ENCODE measurements at regions not wholly inside any gene's neighbourhood (a gene's known extent, or its start where the extent isn't known, plus 50 kb on each side); places are given as distances from the start of the nearest gene placed in this dataset.
"Not testable (repeated sequence)": the region's sequence is repeated elsewhere in the genome, so short reads cannot be mapped to it uniquely, and the experiment has no call there.

GRCh38 chr11:39630365-39630764, 1829.1 kb downstream of the LRRC4C start:
- Histone ChIP-seq H3K36me3 (no peaks in the 10 kb centered on the region), H3K4me3 (no peak overlapping the region), H3K9me3 (no peaks in the 10 kb centered on the region), H3K27me3 (no peaks in the 10 kb centered on the region), H3K4me1 (no peaks in the 10 kb centered on the region), H3K27ac (no peak overlapping the region)
- intact Hi-C loops (cut with DNase I): no loop called here
- WGBS, 2 donors: 31 to 60% methylated on average over 2 of the region's 2 CpGs
- TF ChIP-seq CTCF (IDR thresholded peaks at IDR 0.05) (no peak), POLR2AphosphoS5 (IDR thresholded peaks at IDR 0.05) (no peak), EP300 (IDR thresholded peaks at IDR 0.05) (no peak), POLR2A (IDR thresholded peaks at IDR 0.05) (no peak)
- DNase-seq: no peak

DNA sequence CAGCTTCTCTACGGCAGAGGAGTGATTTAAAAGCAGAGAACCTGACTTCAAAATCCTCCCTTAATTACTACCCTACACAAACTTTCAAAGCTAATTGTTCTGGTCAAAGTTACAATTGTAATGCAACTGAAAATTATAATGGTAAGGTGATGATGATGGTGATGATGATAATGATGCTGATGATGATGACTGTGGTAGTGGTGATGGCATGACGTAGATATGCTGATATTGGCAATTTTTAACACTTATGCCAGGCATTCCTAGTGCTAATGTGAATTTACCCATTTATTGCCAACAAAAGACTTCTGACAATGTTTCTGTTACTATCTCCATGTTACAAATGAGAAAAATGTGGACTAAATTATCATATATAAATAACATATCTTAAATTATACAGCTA, 1831.1 kb downstream of the LRRC4C start:
- WGBS, 2 donors: 81 to 90% methylated on average over 2 of the region's 2 CpGs
- no peaks in the 10 kb centered on the region for H3K9me3 ChIP-seq
- no peaks in the 10 kb centered on the region for H3K27me3 ChIP-seq
- no peak overlapping the region for H3K27ac ChIP-seq
- TF ChIP-seq POLR2AphosphoS5 (IDR thresholded peaks at IDR 0.05) (no peak), EP300 (IDR thresholded peaks at IDR 0.05) (no peak), POLR2A (IDR thresholded peaks at IDR 0.05) (no peak), CTCF (IDR thresholded peaks at IDR 0.05) (no peak)
- intact Hi-C loops (cut with DNase I): no loop called here
- H3K4me3 ChIP-seq: no peak overlapping the region
- H3K4me1 ChIP-seq: no peaks in the 10 kb centered on the region
- H3K36me3 ChIP-seq: no peaks in the 10 kb centered on the region
- DNase-seq: no peak

DNA sequence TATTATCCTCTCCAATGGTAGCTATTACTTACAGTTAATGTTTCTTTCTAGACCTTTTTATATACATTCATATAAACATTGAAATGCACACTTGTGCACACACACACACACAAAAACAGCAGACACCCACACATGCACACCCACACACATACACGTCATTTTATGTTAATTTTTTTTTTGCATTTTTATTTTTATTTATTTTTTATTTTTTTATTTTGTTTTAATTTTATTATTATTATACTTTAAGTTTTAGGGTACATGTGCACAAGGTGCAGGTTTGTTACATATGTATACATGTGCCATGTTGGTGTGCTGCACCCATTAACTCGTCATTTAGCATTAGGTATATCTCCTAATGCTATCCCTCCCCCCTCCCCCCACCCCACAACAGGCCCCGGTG, 1839.1 kb downstream of the LRRC4C start:
- intact Hi-C loops (cut with DNase I); H3K36me3 ChIP-seq; DNase-seq; H3K27me3 ChIP-seq; H3K9me3 ChIP-seq; H3K27ac ChIP-seq; H3K4me1 ChIP-seq; H3K4me3 ChIP-seq: not testable (repeated sequence)
- 79 to 81% methylated on average over 1 of the region's 3 CpGs for WGBS, 2 donors

GRCh38 chr11:39617971-39618370, 1841.5 kb downstream of the LRRC4C start:
- Histone ChIP-seq H3K4me1 (no peaks in the 10 kb centered on the region), H3K36me3 (no peaks in the 10 kb centered on the region), H3K9me3 (no peaks in the 10 kb centered on the region), H3K27ac (no peak overlapping the region), H3K27me3 (no peaks in the 10 kb centered on the region), H3K4me3 (no peak overlapping the region)
- intact Hi-C loops (cut with DNase I): no loop called here
- no peak for DNase-seq
- TF ChIP-seq EP300 (IDR thresholded peaks at IDR 0.05) (no peak), POLR2A (IDR thresholded peaks at IDR 0.05) (no peak), CTCF (IDR thresholded peaks at IDR 0.05) (no peak), POLR2AphosphoS5 (IDR thresholded peaks at IDR 0.05) (no peak)
- 83 to 85% methylated on average over 2 of the region's 2 CpGs for WGBS, 2 donors

DNA sequence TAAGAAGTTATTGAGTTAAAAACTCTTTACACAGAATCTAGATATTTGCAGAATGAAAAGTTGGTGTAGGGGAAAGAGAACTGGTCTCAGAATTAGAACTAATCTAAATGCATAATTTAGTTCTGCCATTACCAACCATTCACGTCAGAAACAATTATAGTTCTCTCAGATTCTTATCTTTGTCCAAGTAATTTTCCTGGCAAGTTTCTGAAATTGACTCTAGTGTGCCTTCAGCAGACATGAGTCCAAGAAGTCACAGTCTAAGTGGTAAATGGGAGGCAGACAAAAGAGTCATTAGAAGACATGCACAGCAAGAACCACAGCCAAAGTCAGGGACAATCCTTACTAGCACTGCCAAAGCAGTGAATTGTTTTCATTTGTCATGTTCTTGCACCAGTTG, 1870.1 kb downstream of the LRRC4C start:
- TF ChIP-seq CTCF (IDR thresholded peaks at IDR 0.05) (no peak), EP300 (IDR thresholded peaks at IDR 0.05) (no peak), POLR2A (IDR thresholded peaks at IDR 0.05) (no peak), POLR2AphosphoS5 (IDR thresholded peaks at IDR 0.05) (no peak)
- DNase-seq: no peak
- Histone ChIP-seq H3K27me3 (no peaks in the 10 kb centered on the region), H3K9me3 (no peaks in the 10 kb centered on the region), H3K4me1 (no peaks in the 10 kb centered on the region), H3K27ac (no peak overlapping the region), H3K36me3 (no peaks in the 10 kb centered on the region), H3K4me3 (no peak overlapping the region)
- intact Hi-C loops (cut with DNase I): no loop called here
- WGBS, 2 donors: 65 to 95% methylated on average over 1 of the region's 1 CpG
